WTC11 (cell line): ENCODE measurements at regions not wholly inside any gene's neighbourhood (a gene's known extent, or its start where the extent isn't known, plus 50 kb on each side); places are given as distances from the start of the nearest gene placed in this dataset.

Source experiments
- NR2C2 ChIP-seq: sonication (generic); formaldehyde crosslinking; IDR thresholded peaks from 2 replicates; pipeline ENCODE4 v1.8.0; 2022; ENCODE audit warnings: mild to moderate bottlenecking, missing genetic modification reagents
- ZNF512 ChIP-seq: sonication (generic); formaldehyde crosslinking; IDR thresholded peaks from 2 replicates; pipeline ENCODE4 v1.8.1; 2022; ENCODE audit warnings: missing genetic modification reagents, borderline replicate concordance
- ZNF671 ChIP-seq: fragments of 250-450 bp; sonication (Bioruptor Pico); IDR thresholded peaks from 2 replicates; pipeline ENCODE4 v1.8.0; 2021; ENCODE audit warnings: mild to moderate bottlenecking
- TF ChIP-seq, protein P1 (sequence below): fragments of 200-600 bp; IDR thresholded peaks from 2 replicates; pipeline ENCODE4 v1.8.0; 2022; ENCODE audit warnings: antibody characterized with exemption
- TF ChIP-seq, protein P2 (sequence below): fragments of 250-450 bp; sonication (Bioruptor Pico); IDR thresholded peaks from 2 replicates; pipeline ENCODE4 v1.9.0; 2021; ENCODE audit warnings: mild to moderate bottlenecking, borderline replicate concordance

GRCh38 chr9:88319936-88320747 lies 68.1 kb upstream of the SPIN1 start:
- no peak for TF ChIP-seq ZNF671 (CRISPR knock-in tag)
- TF ChIP-seq, protein P1, sequence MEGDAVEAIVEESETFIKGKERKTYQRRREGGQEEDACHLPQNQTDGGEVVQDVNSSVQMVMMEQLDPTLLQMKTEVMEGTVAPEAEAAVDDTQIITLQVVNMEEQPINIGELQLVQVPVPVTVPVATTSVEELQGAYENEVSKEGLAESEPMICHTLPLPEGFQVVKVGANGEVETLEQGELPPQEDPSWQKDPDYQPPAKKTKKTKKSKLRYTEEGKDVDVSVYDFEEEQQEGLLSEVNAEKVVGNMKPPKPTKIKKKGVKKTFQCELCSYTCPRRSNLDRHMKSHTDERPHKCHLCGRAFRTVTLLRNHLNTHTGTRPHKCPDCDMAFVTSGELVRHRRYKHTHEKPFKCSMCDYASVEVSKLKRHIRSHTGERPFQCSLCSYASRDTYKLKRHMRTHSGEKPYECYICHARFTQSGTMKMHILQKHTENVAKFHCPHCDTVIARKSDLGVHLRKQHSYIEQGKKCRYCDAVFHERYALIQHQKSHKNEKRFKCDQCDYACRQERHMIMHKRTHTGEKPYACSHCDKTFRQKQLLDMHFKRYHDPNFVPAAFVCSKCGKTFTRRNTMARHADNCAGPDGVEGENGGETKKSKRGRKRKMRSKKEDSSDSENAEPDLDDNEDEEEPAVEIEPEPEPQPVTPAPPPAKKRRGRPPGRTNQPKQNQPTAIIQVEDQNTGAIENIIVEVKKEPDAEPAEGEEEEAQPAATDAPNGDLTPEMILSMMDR, result no peak
- TF ChIP-seq ZNF512, result no peak
- TF ChIP-seq, protein P2, sequence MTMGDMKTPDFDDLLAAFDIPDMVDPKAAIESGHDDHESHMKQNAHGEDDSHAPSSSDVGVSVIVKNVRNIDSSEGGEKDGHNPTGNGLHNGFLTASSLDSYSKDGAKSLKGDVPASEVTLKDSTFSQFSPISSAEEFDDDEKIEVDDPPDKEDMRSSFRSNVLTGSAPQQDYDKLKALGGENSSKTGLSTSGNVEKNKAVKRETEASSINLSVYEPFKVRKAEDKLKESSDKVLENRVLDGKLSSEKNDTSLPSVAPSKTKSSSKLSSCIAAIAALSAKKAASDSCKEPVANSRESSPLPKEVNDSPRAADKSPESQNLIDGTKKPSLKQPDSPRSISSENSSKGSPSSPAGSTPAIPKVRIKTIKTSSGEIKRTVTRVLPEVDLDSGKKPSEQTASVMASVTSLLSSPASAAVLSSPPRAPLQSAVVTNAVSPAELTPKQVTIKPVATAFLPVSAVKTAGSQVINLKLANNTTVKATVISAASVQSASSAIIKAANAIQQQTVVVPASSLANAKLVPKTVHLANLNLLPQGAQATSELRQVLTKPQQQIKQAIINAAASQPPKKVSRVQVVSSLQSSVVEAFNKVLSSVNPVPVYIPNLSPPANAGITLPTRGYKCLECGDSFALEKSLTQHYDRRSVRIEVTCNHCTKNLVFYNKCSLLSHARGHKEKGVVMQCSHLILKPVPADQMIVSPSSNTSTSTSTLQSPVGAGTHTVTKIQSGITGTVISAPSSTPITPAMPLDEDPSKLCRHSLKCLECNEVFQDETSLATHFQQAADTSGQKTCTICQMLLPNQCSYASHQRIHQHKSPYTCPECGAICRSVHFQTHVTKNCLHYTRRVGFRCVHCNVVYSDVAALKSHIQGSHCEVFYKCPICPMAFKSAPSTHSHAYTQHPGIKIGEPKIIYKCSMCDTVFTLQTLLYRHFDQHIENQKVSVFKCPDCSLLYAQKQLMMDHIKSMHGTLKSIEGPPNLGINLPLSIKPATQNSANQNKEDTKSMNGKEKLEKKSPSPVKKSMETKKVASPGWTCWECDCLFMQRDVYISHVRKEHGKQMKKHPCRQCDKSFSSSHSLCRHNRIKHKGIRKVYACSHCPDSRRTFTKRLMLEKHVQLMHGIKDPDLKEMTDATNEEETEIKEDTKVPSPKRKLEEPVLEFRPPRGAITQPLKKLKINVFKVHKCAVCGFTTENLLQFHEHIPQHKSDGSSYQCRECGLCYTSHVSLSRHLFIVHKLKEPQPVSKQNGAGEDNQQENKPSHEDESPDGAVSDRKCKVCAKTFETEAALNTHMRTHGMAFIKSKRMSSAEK, result no peak
- no peak for TF ChIP-seq NR2C2 (CRISPR knock-in tag)
